Astrocyte of the spinal cord (primary cell): ENCODE measurements at regions not wholly inside any gene's neighbourhood (a gene's known extent, or its start where the extent isn't known, plus 50 kb on each side); places are given as distances from the start of the nearest gene placed in this dataset.

Source experiments
- DNase-seq: peaks from one replicate; pipeline ENCODE4 v3.0.0; 2011; ENCODE audit warnings: low read depth, low spot score
- H3K4me3 ChIP-seq: 2 replicates; pipeline ENCODE4 v1.5.1; 2011; ENCODE audit warnings: low read depth, mild to moderate bottlenecking, low read length, moderate library complexity
- CTCF ChIP-seq: IDR thresholded peaks from 2 replicates; pipeline ENCODE4 v1.5.1; 2012; ENCODE audit warnings: low read depth, mild to moderate bottlenecking, low read length, inconsistent platforms
- in situ Hi-C: cut with HindIII; loops from 2 replicates; pipeline ENCODE4 v1.10.0; 2017; ENCODE audit warnings: low sequenced_read_pairs

GRCh38 chr5:97641081-97641480 lies 458.0 kb upstream of the RIOK2 start:
- TF ChIP-seq CTCF, result no peak
- no peak for DNase-seq
- in situ Hi-C loops, result no loop called here
- no peak overlapping the region for H3K4me3 ChIP-seq

- H3K4me3 ChIP-seq, result no peak overlapping the region
- no peak for DNase-seq
- in situ Hi-C loops, result no loop called here
- TF ChIP-seq CTCF, result no peak
Observed at GRCh38 chr5:97644206-97644605, 461.2 kb upstream of the RIOK2 start.

- in situ Hi-C loops, result no loop called here
- TF ChIP-seq CTCF, result no peak
- H3K4me3 ChIP-seq, result no peak overlapping the region
- DNase-seq, result no peak
Observed at GRCh38 chr5:97644896-97645295, 461.8 kb upstream of the RIOK2 start.

GRCh38 chr5:97657239-97657638 lies 474.2 kb upstream of the RIOK2 start:
- H3K4me3 ChIP-seq, result no peak overlapping the region
- in situ Hi-C loops, result no loop called here
- TF ChIP-seq CTCF, result no peak
- DNase-seq, result no peak

- in situ Hi-C loops, result no loop called here
- H3K4me3 ChIP-seq, result no peak overlapping the region
- TF ChIP-seq CTCF, result no peak
- DNase-seq, result no peak
Observed at GRCh38 chr5:97658116-97658900, 475.3 kb upstream of the RIOK2 start.

- no peak overlapping the region for H3K4me3 ChIP-seq
- no peak for TF ChIP-seq CTCF
- no peak for DNase-seq
- in situ Hi-C loops, result no loop called here
Observed at GRCh38 chr5:97666783-97667182, 483.7 kb upstream of the RIOK2 start.
